GM18951 (cell line): ENCODE measurements at regions not wholly inside any gene's neighbourhood (a gene's known extent, or its start where the extent isn't known, plus 50 kb on each side); places are given as distances from the start of the nearest gene placed in this dataset.

ENCODE experiments used
- POLR2A ChIP-seq: IDR thresholded peaks from 4 replicates; pipeline ENCODE4 v1.6.1; 2011; ENCODE audit warnings: mild to moderate bottlenecking; ENCODE audit not compliant: insufficient read length, insufficient read depth; ENCODE audit errors: extremely low read depth
- in situ Hi-C: fragments of 300-500 bp; cut with MboI; formaldehyde crosslinking; loops from one replicate; pipeline ENCODE4 v1.12.0; 2022; ENCODE audit warnings: low sequenced_read_pairs, mixed read lengths, inconsistent platforms; ENCODE audit not compliant: unreplicated experiment

DNA sequence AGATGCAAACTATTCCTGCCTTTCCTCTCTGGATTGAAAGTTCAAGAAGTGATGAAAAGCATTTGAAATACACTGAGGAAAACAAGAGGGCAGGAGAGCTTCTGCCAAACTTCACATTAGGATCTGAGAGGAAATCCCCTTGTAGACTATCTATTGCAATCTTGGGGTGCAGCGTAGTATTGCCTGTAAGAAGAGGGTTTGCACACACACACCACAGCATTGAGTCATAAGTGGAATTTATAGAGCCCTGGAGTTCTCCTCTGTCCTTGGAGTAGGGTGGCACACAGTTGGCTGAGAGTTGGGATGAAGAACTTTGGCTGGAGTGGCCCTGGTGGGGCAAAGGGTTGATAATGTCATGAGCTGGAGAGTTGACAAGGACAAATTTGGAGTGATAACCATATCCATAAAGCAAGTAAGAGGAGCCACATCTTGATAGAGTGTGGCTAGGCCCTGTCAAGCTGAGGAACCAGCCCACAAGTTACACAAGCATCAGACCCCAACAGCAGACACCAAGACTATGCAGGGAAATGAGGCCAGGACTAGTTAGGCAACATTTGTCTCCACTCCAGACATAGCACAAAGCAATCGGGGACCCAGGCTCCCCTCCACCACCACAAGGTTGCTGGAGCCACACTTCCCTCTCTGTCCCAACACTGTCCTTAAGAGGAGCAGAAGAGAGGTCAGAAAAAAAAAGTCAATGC, 520.9 kb downstream of the KLF5 start:
- no peak for TF ChIP-seq POLR2A
- in situ Hi-C loops = no loop called here

DNA sequence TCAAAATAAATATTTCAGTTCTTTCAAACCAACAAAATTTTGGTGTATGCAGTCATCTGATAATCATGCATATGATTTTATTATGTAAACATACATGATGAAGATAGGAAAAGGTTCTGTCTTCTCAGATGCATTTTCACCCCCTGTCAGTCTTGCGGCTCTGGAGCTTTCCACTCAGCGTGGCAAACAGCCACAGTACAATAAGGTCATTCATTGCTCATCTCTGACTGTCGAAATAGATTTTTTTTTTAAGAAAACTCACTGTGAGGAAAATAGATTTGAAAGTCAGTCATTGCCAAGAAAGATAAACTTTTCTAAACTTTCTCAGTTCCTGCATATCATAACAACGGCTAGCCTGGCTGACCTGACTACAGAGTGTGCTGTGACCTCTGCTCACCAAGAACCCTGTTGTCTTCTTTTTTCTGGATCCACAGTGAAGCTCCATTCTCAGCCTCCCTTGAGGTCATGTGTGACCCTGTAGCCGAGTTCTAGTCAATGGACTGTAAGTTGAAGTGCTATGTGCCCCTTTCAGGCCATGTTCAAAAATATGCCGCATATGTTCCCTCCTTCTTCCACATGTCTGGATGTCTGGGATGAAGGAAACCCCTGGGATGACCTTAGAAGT, 519.6 kb downstream of the KLF5 start:
- TF ChIP-seq POLR2A = no peak
- in situ Hi-C loops = no loop called here

DNA sequence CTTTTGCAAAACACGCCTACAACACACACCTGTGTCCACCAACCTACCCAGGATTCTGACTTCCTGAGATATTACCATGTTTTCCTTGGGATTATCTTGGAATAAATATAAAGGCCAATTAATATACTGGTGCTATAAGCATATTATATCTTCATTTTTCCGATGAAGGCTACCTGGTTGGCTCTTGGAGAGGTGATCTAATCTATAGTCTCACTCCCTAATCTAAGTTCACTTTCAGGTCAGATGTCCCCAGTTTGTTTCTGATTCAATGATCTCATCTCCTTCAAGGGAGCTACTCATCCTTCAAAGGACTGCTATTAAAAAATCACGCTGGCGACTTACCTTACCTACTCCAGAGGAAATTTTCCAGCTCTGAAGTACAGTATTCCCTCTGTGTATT, 517.5 kb downstream of the KLF5 start:
- no peak for TF ChIP-seq POLR2A
- in situ Hi-C loops = no loop called here

DNA sequence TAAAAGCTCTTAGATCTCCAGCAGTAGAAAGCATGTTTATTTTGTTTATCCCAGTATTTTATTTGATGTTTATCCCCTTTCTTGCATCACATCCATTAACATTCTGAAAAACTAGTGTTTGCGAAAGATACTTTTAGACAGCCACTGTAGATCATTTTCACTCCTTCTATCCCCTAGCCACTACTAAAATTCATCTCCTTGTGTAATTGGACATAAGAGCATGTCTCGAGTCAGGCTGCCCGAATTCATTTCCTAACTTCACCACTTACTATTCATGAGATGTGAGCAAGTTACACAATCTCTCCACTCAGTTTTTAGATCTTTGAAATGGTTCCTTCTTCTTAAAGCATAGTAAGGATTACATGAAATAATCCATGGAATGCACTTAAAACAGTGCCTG, 514.0 kb downstream of the KLF5 start:
- in situ Hi-C loops = no loop called here
- no peak for TF ChIP-seq POLR2A

DNA sequence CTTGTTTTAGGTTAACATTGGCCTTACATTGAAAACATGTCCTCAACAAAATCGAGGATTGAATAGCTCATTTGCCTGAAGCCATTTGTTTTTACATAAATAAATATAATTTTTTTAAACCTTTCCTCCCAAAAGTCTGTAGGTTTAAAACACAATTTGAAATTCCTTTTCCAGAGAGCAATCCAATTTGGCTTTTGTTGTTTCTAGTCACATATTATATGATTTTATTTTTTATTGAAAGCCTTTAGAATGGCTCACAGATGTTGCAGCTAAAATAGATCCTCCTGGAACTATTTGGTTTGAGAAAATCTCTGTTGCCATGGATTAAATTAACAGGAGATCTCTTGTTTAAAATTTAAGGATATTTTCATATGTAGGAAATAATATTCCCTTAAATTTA, 512.6 kb downstream of the KLF5 start:
- TF ChIP-seq POLR2A = no peak
- in situ Hi-C loops = no loop called here

DNA sequence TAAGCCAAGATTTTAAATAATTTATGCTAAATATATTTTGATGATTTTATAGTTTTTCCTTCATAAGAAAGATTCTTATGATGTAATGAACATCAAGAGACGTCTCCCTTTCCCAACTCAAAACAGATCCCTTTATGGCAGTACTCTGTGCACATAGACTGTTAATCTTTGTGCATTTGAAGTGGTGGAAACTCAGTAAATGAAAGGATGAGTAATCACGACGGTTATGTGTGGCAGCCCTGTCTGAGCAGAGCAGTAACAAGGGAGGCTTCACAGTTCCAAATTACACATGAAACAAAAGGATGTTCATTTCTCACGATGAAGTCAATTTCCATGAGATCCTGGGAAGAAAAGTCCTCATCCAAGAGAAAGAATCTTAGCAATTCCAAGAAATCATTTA, 498.1 kb downstream of the KLF5 start:
- in situ Hi-C loops = no loop called here

DNA sequence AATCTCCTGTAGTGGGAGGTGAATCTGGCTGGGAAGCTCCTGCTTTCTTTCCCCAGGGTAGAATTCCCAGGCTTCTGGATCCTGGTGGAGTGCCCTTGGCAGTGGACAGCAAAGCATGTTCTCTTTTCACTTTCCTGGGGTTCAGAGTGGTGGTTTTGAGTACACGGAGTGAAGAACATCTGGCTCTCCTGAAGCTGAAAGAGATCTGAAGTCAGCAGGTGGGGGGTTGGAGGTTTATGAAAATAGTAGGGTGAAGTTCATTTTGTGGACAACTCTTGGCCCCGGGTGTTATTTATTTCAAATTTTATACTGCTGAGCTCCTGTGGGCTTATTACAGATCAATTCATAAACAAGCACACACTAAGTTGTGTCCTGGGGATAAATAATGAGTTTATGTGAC, 497.3 kb downstream of the KLF5 start:
- TF ChIP-seq POLR2A = no peak
- in situ Hi-C loops = no loop called here

More for the DNA sequence above, 498.1 kb downstream of the KLF5 start:
- TF ChIP-seq POLR2A = no peak

DNA sequence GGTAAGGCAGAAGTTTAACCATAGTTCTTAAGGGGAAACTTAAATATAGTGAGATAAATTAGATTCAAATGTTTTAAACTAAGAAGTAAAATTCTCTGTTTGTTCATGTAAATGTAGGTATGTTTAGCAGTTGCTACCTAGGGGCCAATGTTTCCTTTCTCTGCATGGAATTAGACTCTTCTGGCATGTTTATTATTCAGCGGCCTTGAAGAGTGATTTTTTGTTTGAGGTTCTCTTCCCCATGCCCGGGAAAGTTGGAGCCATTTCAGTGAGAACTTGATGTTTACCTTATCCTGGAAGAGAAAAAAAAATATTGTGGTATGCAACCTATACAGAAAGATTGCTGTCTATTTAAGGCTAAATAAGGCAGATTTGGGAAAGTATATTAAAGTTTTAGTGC, 492.9 kb downstream of the KLF5 start:
- TF ChIP-seq POLR2A = no peak
- in situ Hi-C loops = no loop called here

DNA sequence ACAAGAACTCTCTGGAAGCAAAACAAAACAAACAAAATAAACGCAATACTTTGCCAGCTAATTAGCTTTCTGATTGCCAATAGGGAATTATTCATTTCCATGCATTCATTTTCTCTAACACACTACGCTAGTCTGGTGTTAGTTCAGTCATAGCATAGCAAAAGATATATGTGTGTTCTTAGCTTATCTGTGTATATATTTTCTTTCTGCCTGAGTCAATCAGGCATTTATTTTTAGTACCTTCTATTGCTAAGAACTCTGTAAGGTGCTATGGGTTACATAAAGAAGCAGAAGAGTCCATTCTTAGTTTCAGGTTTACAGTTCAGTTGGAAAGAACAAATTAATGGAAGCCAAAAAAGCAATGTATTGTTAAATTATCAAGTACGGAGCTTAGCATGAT, 490.9 kb downstream of the KLF5 start:
- in situ Hi-C loops = no loop called here
- no peak for TF ChIP-seq POLR2A

DNA sequence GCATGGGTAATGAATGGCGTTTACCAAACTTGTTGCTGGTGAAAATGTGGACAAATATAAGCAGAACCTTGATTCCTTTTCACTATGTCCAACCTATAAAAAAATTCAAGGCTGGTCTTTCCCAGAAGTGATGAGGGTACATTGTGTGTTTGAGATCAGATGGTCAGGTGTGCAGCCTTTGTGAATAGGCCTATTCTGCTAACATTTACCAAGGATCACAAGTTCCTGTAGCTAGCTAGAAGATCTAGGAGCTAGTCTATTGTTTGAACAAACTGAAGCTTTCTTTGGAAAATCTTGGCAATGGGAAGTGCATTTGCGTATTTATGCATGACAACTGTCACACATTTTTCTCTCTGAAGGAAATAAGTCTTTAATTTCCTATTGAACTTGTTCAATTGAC, 489.6 kb downstream of the KLF5 start:
- TF ChIP-seq POLR2A = no peak
- in situ Hi-C loops = no loop called here

DNA sequence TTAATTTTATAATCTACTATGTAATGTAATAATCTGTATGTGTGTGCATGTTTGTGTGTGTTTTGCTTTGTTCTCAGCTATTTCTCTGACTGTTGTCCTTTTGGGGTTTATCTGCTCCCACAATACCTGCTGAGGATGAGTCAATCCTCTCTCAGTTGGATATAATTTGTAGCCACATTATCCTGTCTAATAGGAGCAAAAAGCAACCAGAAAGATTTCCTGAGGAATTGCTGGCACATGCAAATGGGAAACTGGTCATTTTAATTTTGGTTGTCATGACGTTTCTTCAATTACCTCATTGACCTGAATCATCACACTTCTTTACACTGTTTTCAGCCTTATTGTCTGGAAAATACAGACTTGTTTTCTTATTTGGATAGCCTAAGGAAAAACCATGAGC, 488.4 kb downstream of the KLF5 start:
- TF ChIP-seq POLR2A = no peak
- in situ Hi-C loops = no loop called here

DNA sequence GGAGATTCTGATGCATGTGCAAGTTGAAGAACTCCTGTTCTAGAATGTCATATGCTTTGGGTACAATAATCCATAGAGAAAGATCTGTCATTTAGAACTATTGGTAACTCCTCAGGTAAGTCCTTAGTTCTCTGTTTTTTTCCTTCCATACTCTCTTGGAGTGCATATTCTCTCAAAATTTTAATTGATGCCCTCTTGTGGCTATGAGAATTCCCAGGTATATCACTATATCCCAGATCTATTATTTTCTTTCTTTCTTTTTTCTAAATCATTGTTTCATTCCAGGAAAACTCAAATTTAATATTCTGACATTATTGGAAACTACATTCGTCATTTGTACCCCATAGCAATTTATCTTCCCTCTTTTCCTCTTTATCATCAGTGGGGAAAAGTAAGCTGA, 485.4 kb downstream of the KLF5 start:
- in situ Hi-C loops = no loop called here
- TF ChIP-seq POLR2A = no peak

DNA sequence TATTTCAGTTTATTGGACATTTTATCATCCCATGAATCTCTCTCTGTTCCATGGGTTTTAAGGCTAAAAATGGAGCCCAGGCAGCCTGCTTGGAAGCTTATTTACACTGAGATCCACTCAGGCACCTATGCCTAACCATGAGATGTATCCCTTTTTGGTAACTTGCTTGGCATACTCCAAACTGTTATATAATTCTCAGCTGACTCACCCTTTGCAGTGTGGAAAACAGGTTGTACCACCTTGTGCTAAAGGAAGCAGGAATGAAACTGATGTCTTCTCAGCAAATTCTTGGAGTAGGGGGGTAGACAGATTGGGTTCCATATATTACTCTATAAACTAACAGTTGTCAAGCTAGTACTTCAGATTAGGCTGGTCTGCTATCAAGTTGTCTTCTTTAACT, 483.6 kb downstream of the KLF5 start:
- in situ Hi-C loops = no loop called here

DNA sequence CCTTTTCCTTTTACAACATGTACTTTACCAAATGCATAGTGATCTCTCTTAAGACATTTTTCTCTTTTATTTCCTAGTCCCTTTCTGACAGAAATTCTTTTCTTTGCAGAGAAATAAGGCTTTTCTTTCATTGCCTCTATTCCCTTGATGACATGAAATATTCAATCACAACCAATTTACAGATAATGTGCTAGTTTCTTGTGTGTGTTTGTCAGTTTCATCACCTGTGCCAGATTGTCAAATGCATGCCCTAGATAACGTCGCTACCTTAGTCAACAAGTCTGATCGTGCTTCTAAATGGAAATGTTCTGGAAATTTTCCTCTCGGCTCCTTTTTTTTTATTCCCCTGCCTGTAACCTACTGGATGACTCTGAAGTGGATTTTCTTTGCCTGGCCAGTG, 478.1 kb downstream of the KLF5 start:
- in situ Hi-C loops = no loop called here
- TF ChIP-seq POLR2A = no peak

More for the DNA sequence above, 483.6 kb downstream of the KLF5 start:
- TF ChIP-seq POLR2A = no peak

DNA sequence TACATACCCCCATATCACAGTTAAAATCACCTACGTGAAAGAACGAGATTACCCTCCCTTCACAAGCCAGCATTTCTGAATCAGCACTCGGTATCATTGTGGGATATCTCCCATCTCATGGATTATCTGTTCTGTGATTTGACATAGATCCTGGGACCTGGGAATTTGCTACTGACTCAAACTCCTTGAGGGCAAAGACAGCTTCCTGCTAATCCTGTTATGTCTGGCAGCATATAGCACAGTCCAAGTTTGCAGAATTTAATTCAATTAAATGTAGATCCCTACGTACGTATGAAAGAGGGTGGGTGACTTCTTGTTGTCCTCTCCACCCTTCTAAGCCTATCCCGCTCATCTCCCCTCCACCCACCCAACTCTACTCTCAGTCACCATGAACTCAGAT, 476.5 kb downstream of the KLF5 start:
- TF ChIP-seq POLR2A = no peak
- in situ Hi-C loops = no loop called here

DNA sequence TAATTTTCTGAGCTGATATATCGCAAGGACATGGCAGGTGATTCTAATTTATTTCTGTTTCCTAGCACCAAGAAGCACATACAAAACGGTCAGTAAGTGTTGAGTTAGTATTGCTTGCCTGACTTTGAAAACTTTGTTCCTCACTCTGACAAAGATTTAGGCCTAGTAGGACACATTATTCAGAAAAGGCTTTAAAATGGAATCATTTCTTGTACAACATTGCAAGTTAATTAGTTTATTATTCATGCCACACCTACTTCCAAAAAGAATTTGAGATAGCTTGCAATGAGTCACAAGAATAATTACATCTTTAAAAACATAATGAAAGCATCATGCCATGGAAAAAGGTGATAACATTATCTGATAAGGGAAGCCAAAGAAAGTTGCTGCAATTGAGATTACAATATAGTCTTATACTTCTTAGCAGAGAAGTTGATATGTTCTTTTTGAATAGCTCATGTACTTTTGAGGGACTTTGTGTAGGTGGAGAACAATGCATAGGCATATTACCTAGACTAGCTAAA, 474.2 kb downstream of the KLF5 start:
- no peak for TF ChIP-seq POLR2A
- in situ Hi-C loops = no loop called here
